ENCODE measurements at regions not wholly inside any gene's neighbourhood (a gene's known extent, or its start where the extent isn't known, plus 50 kb on each side); places are given as distances from the start of the nearest gene placed in this dataset.

DNA sequence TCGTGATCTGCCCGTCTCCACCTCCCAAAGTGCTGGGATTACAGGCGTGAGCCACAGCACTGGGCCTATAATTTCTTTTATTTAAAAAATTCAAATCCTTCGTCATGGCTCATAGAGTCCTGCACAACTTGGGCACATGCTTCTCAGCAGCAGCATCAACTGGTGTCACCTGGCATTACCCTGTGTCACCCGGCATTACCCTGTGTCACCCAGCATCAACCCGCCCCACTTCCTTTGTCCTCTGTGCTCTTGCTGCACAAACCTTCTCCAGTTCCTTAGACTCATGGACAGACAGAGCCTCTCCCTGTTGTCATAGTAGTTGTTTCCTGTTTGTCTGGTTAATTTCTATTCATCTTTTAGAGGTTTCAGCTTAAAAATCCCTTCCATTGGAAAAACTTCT is 121.2 kb upstream of the SERBP1 start:
- TF ChIP-seq CTCF (IDR thresholded peaks at IDR 0.05; ENCODE audit: control extremely low read depth in 1 of 3, insufficient read depth in 1 of 3, low read depth in 1 of 3, low read length in 3 of 3) (no peak), EP300 (IDR thresholded peaks at IDR 0.05; ENCODE audit: borderline replicate concordance in 1 of 2, low read depth in 2 of 2, low read length in 2 of 2) (no peak), JUND (IDR thresholded peaks at IDR 0.05; ENCODE audit: low read length) (no peak), JUN (IDR thresholded peaks at IDR 0.05; ENCODE audit: low read depth, low read length) (no peak), HDAC2 (IDR thresholded peaks at IDR 0.05; ENCODE audit: borderline replicate concordance in 1 of 2, low read depth in 2 of 2, low read length in 2 of 2) (no peak), USF2 (IDR thresholded peaks at IDR 0.05; ENCODE audit: low read length) (no peak), SP1 (IDR thresholded peaks at IDR 0.05; ENCODE audit: low read depth, low read length) (no peak), POLR2A (IDR thresholded peaks at IDR 0.05; ENCODE audit: control extremely low read depth in 1 of 2, low read depth in 2 of 2, low read length in 2 of 2) (no peak), RAD21 (IDR thresholded peaks at IDR 0.05 in 1 of 2, conservative IDR thresholded peaks at IDR 0.05 in 1 of 2; ENCODE audit: low read depth in 2 of 2, low read length in 2 of 2) (no peak), ASH2L (IDR thresholded peaks at IDR 0.05; ENCODE audit: low read length) (no peak), ATF2 (IDR thresholded peaks at IDR 0.05; ENCODE audit: low read length) (no peak)

All from H1 (cell line).